Upper lobe of left lung (tissue), 6 donors: ENCODE measurements at regions not wholly inside any gene's neighbourhood (a gene's known extent, or its start where the extent isn't known, plus 50 kb on each side); places are given as distances from the start of the nearest gene placed in this dataset.

ENCODE experiments used
- ATAC-seq, 2 donors: fragments of 200-7000 bp; cut with Tn5 transposase; one replicate each; pipeline ENCODE4 v1.9.1; 2022; ENCODE audit warnings: mild to moderate bottlenecking in 2 of 2, moderate library complexity in 2 of 2; ENCODE audit not compliant: low FRiP score in 2 of 2
- DNase-seq, 2 donors: peaks; one replicate each; pipeline ENCODE4 v3.0.0-alpha.2; 2019 to 2020
- H3K27ac ChIP-seq, 4 donors: fragments of 200-600 bp; sonication (generic); one replicate each; pipeline ENCODE4 v1.5.1; 2016 to 2019
- H3K27me3 ChIP-seq, 4 donors: fragments of 200-600 bp; sonication (generic); one replicate each; pipeline ENCODE4 v1.5.1; 2017 to 2019
- H3K36me3 ChIP-seq, 4 donors: fragments of 200-600 bp; sonication (generic); one replicate each; pipeline ENCODE4 v1.5.1; 2016 to 2019
- H3K4me1 ChIP-seq, 4 donors: fragments of 200-600 bp; sonication (generic); one replicate each; pipeline ENCODE4 v1.5.1; 2018 to 2019
- H3K4me3 ChIP-seq, 4 donors: fragments of 200-600 bp; sonication (generic); one replicate each; pipeline ENCODE4 v1.5.1; 2017 to 2019; ENCODE audit warnings: mild to moderate bottlenecking in 2 of 4, moderate library complexity in 1 of 4
- H3K9me3 ChIP-seq, 4 donors: fragments of 200-600 bp; sonication (generic); one replicate each; pipeline ENCODE4 v1.5.1; 2018 to 2019
- EP300 ChIP-seq, 4 donors: sonication (generic); formaldehyde crosslinking; IDR thresholded peaks; one replicate each; pipeline ENCODE4 v1.5.1; 2017; ENCODE audit warnings: antibody characterized with exemption in 4 of 4, control low read depth in 2 of 4
- POLR2A ChIP-seq, 4 donors: fragments of 450-650 bp; IDR thresholded peaks; one replicate each; pipeline ENCODE4 v1.5.1; 2016 to 2017; ENCODE audit warnings: antibody characterized with exemption in 4 of 4, mild to moderate bottlenecking in 2 of 4
- POLR2AphosphoS5 ChIP-seq, 2 donors: sonication (generic); formaldehyde crosslinking; IDR thresholded peaks; one replicate each; pipeline ENCODE4 v1.5.1; 2017; ENCODE audit warnings: antibody characterized with exemption in 2 of 2
- WGBS, 2 donors: methylation state at CpG; one replicate each; pipeline ENCODE4 v1.1.5; 2017 to 2018; 5-methylcytosine and 5-hydroxymethylcytosine counted together
- TF ChIP-seq, protein P1 (sequence below), 6 experiments: fragments of 450-650 bp in 4 of 6; fragments of 200-600 bp in 2 of 6; sonication (generic) in 2 of 6; IDR thresholded peaks; one replicate each; pipeline ENCODE4 v1.5.1; 2016 to 2019; ENCODE audit warnings: antibody characterized with exemption in 6 of 6
- donor health status: DM: no; HTN: no; CAD: no; lungs with moderate emphysema.
- donor health status: DM: no; HTN: yes; CAD: no; lungs with severe emphysema.

DNA sequence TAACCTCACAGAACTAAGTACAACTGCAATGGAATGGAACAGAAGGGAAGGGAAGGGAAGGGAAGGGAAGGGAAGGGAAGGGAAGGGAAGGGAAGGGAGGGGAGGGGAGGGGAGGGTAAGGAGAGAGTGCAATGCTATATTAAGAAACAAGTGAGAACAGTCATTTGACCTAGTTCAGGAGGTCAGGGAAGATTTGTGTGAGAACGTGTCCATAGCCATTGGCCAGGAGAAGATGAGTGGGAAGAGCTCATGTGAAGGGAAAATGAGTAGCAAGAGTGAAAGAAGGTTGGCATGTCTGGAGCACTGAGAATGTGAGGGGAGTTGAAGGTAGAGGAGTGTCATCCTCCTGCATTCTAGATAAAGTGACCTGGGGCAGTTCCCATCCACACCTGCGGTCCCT, 481.6 kb downstream of the IRS1 start:
- Histone ChIP-seq H3K27ac (no peak overlapping the region), H3K4me1 (no peaks in the 10 kb centered on the region), H3K4me3 (no peak overlapping the region), H3K36me3 (no peaks in the 10 kb centered on the region), H3K27me3 (no peaks in the 10 kb centered on the region), H3K9me3 (no peaks in the 10 kb centered on the region)
- ATAC-seq (no peak), DNase-seq (no peak)
- TF ChIP-seq POLR2A (IDR thresholded peaks at IDR 0.05) = no peak
- TF ChIP-seq POLR2AphosphoS5 (IDR thresholded peaks at IDR 0.05) = no peak
- no peak for TF ChIP-seq EP300 (IDR thresholded peaks at IDR 0.05)
- TF ChIP-seq, protein P1, sequence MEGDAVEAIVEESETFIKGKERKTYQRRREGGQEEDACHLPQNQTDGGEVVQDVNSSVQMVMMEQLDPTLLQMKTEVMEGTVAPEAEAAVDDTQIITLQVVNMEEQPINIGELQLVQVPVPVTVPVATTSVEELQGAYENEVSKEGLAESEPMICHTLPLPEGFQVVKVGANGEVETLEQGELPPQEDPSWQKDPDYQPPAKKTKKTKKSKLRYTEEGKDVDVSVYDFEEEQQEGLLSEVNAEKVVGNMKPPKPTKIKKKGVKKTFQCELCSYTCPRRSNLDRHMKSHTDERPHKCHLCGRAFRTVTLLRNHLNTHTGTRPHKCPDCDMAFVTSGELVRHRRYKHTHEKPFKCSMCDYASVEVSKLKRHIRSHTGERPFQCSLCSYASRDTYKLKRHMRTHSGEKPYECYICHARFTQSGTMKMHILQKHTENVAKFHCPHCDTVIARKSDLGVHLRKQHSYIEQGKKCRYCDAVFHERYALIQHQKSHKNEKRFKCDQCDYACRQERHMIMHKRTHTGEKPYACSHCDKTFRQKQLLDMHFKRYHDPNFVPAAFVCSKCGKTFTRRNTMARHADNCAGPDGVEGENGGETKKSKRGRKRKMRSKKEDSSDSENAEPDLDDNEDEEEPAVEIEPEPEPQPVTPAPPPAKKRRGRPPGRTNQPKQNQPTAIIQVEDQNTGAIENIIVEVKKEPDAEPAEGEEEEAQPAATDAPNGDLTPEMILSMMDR (IDR thresholded peaks at IDR 0.05) = no peak
- 76 to 85% methylated on average over 2 of the region's 2 CpGs for WGBS, 2 donors

DNA sequence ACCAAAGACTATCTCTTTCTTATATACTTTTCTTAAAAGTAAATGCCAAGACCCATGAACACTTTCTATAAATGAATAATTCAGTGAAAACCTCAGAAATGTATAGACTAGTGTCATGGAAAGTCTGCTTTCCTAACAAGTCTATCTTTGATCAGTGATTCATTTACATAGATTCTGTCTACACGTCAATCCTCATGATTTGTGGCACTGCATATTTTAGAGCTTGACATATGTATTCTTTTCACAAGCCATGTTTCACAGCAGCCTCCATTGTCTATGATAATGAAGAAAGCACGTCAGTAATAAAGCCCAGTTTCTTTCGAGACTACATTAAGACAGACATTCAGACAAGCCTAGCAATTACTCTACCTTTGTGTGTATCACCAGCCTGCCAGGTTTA, 486.6 kb downstream of the IRS1 start:
- DNase-seq (no peak), ATAC-seq (no peak)
- Histone ChIP-seq H3K36me3 (no peaks in the 10 kb centered on the region), H3K4me3 (no peak overlapping the region), H3K9me3 (no peaks in the 10 kb centered on the region), H3K27ac (no peak overlapping the region), H3K4me1 (no peaks in the 10 kb centered on the region), H3K27me3 (no peaks in the 10 kb centered on the region)
- 90 to 96% methylated on average over 3 of the region's 3 CpGs for WGBS, 2 donors
- no peak for TF ChIP-seq POLR2AphosphoS5 (IDR thresholded peaks at IDR 0.05)
- no peak for TF ChIP-seq POLR2A (IDR thresholded peaks at IDR 0.05)
- no peak for TF ChIP-seq EP300 (IDR thresholded peaks at IDR 0.05)
- TF ChIP-seq, protein P1 (IDR thresholded peaks at IDR 0.05) = no peak

DNA sequence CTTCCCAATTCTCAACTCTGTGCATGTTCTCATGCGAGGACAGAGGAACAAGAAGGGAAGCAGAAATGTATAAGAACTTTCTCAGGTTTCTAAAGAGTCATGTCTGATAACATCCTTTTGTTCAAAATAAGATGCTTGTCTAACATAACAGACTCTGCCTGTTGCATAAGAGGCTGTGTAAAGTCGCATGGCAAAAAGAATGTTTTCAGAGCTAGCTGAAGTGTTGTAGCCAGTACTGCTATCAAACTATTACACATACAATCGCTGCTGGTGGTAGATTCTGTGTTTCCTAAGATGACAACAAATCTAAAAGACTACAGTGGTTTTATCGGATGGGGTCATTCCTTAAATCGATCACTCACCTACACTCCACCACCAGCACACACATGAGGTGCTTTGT, 487.5 kb downstream of the IRS1 start:
- H3K27me3 ChIP-seq = no peaks in the 10 kb centered on the region
- WGBS, 2 donors = 75 to 90% methylated on average over 5 of the region's 5 CpGs
- H3K4me3 ChIP-seq = no peak overlapping the region
- no peak for ATAC-seq
- no peak for DNase-seq
- no peaks in the 10 kb centered on the region for H3K9me3 ChIP-seq
- peaks cover 0 to 4% (median 0%) of the 10 kb centered on the region in 4 donors for H3K4me1 ChIP-seq
- H3K27ac ChIP-seq = no peak overlapping the region
- H3K36me3 ChIP-seq = no peaks in the 10 kb centered on the region
- TF ChIP-seq EP300 (IDR thresholded peaks at IDR 0.05) (no peak), POLR2A (IDR thresholded peaks at IDR 0.05) (no peak), POLR2AphosphoS5 (IDR thresholded peaks at IDR 0.05) (no peak)
- TF ChIP-seq, protein P1 (IDR thresholded peaks at IDR 0.05) = no peak

DNA sequence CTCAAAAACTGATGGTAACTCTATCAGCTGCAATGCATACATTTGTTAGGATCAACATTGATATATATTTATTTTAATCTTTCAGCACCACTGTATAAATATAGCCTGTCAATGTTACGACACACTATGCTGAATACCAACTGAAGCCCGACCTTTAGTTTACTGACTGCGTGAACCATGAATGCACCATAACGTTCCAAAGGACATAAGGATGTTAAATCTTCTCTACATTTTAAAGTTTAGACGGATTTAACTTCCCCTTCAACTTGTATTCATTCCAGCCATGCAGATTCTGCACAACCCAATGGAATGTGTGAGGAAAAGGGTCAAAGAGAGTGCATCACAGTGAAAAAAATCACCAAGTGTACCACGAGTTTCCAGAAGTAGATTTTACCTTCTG, 489.5 kb downstream of the IRS1 start:
- H3K9me3 ChIP-seq = no peaks in the 10 kb centered on the region
- WGBS, 2 donors = 48 to 51% methylated on average over 6 of the region's 6 CpGs
- no peak overlapping the region for H3K27ac ChIP-seq
- TF ChIP-seq EP300 (IDR thresholded peaks at IDR 0.05) (no peak), POLR2AphosphoS5 (IDR thresholded peaks at IDR 0.05) (no peak), POLR2A (IDR thresholded peaks at IDR 0.05) (no peak)
- TF ChIP-seq, protein P1 (IDR thresholded peaks at IDR 0.05) = no peak
- no peak for DNase-seq
- H3K4me3 ChIP-seq = no peak overlapping the region
- peaks cover 0 to 4% (median 0%) of the 10 kb centered on the region in 4 donors for H3K4me1 ChIP-seq
- H3K27me3 ChIP-seq = no peaks in the 10 kb centered on the region
- no peaks in the 10 kb centered on the region for H3K36me3 ChIP-seq
- no peak for ATAC-seq

DNA sequence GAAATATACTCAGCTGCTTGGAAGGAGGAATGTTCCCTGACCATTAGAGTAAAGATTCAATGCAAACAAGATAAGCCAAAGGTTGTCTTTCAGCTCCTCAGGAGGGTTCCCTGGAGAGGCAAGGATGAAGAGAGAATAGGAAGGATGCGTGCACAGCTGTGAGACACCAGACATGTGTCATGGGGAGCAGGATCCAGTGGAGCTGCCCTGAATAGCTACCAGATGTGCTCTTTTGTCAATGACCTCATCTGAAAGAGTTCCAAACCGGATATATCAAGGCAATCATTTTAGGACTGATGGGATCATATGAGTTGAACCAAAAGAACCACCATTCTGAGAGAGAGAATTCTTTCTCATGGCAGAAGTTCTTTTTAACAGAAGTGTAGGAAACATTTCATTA, 490.6 kb downstream of the IRS1 start:
- TF ChIP-seq POLR2AphosphoS5 (IDR thresholded peaks at IDR 0.05) (no peak), EP300 (IDR thresholded peaks at IDR 0.05) (no peak), POLR2A (IDR thresholded peaks at IDR 0.05) (no peak)
- TF ChIP-seq, protein P1 (IDR thresholded peaks at IDR 0.05) = no peak
- Histone ChIP-seq H3K4me3 (no peak overlapping the region), H3K27me3 (no peaks in the 10 kb centered on the region), H3K36me3 (no peaks in the 10 kb centered on the region), H3K27ac (no peak overlapping the region), H3K4me1 (peaks cover 0 to 4% (median 0%) of the 10 kb centered on the region in 4 donors), H3K9me3 (no peaks in the 10 kb centered on the region)
- WGBS, 2 donors = 64 to 65% methylated on average over 2 of the region's 2 CpGs
- ATAC-seq (peak in 1 of 2 donors; percentile 79), DNase-seq (no peak)
